NCI-H2029 (cell line): ENCODE measurements at regions not wholly inside any gene's neighbourhood (a gene's known extent, or its start where the extent isn't known, plus 50 kb on each side); places are given as distances from the start of the nearest gene placed in this dataset.
"Not testable (repeated sequence)": the region's sequence is repeated elsewhere in the genome, so short reads cannot be mapped to it uniquely, and the experiment has no call there.

Experiments used
- DNase-seq: peaks from one replicate; lab custom pipeline; 2025; lab: John Stamatoyannopoulos, UW

- no peak for DNase-seq
Observed at GRCh38 chr5:103427326-103427725, 135.3 kb downstream of the NUDT12 start.

GRCh38 chr5:103425686-103426454 lies 136.7 kb downstream of the NUDT12 start:
- no peak for DNase-seq

GRCh38 chr5:103424453-103425205 lies 138.0 kb downstream of the NUDT12 start:
- no peak for DNase-seq

- DNase-seq, result peak; percentile 20
Observed at GRCh38 chr5:103424026-103424425, 138.6 kb downstream of the NUDT12 start.

- DNase-seq, result no peak
Observed at GRCh38 chr5:103422756-103423155, 139.8 kb downstream of the NUDT12 start.

GRCh38 chr5:103414604-103415003 lies 148.0 kb downstream of the NUDT12 start:
- DNase-seq, result no peak

GRCh38 chr5:103411711-103412110 lies 150.9 kb downstream of the NUDT12 start:
- DNase-seq, result no peak

- no peak for DNase-seq
Observed at GRCh38 chr5:103410172-103410571, 151.6 kb downstream of the MACIR start.

- no peak for DNase-seq
Observed at GRCh38 chr5:103409013-103409670, 150.6 kb downstream of the MACIR start.

GRCh38 chr5:103408408-103408807 lies 149.8 kb downstream of the MACIR start:
- no peak for DNase-seq

- no peak for DNase-seq
Observed at GRCh38 chr5:103407402-103407801, 148.8 kb downstream of the MACIR start.

GRCh38 chr5:103404483-103404882 lies 145.9 kb downstream of the MACIR start:
- DNase-seq, result no peak

- peak; percentile 20 for DNase-seq
Observed at GRCh38 chr5:103402851-103403250, 144.3 kb downstream of the MACIR start.

- no peak for DNase-seq
Observed at GRCh38 chr5:103397739-103398581, 139.4 kb downstream of the MACIR start.

GRCh38 chr5:103394676-103395075 lies 136.1 kb downstream of the MACIR start:
- DNase-seq, result no peak

- DNase-seq, result no peak
Observed at GRCh38 chr5:103393101-103393754, 134.7 kb downstream of the MACIR start.

GRCh38 chr5:103391659-103392058 lies 133.1 kb downstream of the MACIR start:
- no peak for DNase-seq

- no peak for DNase-seq
Observed at GRCh38 chr5:103389846-103390245, 131.3 kb downstream of the MACIR start.

- no peak for DNase-seq
Observed at GRCh38 chr5:103389357-103389756, 130.8 kb downstream of the MACIR start.

- no peak for DNase-seq
Observed at GRCh38 chr5:103385722-103386121, 127.2 kb downstream of the MACIR start.

GRCh38 chr5:103377638-103378037 lies 119.1 kb downstream of the MACIR start:
- DNase-seq, result not testable (repeated sequence)
